ENCODE measurements at regions not wholly inside any gene's neighbourhood (a gene's known extent, or its start where the extent isn't known, plus 50 kb on each side); places are given as distances from the start of the nearest gene placed in this dataset.

GRCh38 chr18:78849458-78849857 lies 130.2 kb upstream of the SALL3 start:
- no peak for TF ChIP-seq CTCF (IDR thresholded peaks at IDR 0.05)
- no peak for TF ChIP-seq POLR2A (IDR thresholded peaks at IDR 0.05)
